ENCODE measurements at regions not wholly inside any gene's neighbourhood (a gene's known extent, or its start where the extent isn't known, plus 50 kb on each side); places are given as distances from the start of the nearest gene placed in this dataset.

DNA sequence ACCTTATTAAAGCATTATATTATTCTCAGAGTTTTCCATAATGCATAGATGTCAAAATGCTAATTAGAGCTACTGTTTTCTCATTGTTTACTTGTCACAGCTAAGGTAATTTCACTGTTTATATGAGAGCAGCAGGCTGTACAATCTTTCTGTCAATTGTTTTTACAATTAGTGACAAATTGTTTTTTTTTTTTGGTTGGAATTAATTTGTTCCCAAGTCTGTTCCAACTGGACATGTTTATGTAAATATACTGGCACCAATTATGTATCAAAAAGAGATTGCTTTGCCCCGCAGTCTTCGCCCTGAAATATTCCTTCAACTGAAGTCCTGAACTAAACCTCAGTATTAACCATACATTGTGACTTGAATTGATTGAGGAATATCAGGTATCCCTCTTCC lies 72.3 kb upstream of the GRIA4 start:
- no peak overlapping the region for H3K27ac ChIP-seq (ENCODE audit: extremely low read depth, low read depth, low read length)
- H3K4me1 ChIP-seq (ENCODE audit: control insufficient read depth, insufficient read depth, low read length), result no peaks in the 10 kb centered on the region
- ChIA-PET POLR2A (no interaction called here), CTCF (no interaction called here)
- no peaks in the 10 kb centered on the region for H3K9me3 ChIP-seq (ENCODE audit: control insufficient read depth, insufficient read depth, low read depth, low read length)
- TF ChIP-seq ZNF660 (tag by site-specific recombination; IDR thresholded peaks at IDR 0.05), result no peak
- no peak for TF ChIP-seq KLF1 (tag by site-specific recombination; IDR thresholded peaks at IDR 0.05)
- TF ChIP-seq, protein P1, sequence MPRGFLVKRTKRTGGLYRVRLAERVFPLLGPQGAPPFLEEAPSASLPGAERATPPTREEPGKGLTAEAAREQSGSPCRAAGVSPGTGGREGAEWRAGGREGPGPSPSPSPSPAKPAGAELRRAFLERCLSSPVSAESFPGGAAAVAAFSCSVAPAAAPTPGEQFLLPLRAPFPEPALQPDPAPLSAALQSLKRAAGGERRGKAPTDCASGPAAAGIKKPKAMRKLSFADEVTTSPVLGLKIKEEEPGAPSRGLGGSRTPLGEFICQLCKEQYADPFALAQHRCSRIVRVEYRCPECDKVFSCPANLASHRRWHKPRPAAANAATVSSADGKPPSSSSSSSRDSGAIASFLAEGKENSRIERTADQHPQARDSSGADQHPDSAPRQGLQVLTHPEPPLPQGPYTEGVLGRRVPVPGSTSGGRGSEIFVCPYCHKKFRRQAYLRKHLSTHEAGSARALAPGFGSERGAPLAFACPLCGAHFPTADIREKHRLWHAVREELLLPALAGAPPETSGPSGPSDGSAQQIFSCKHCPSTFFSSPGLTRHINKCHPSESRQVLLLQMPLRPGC (tag by site-specific recombination; IDR thresholded peaks at IDR 0.05), result no peak
- TF ChIP-seq, protein P2, sequence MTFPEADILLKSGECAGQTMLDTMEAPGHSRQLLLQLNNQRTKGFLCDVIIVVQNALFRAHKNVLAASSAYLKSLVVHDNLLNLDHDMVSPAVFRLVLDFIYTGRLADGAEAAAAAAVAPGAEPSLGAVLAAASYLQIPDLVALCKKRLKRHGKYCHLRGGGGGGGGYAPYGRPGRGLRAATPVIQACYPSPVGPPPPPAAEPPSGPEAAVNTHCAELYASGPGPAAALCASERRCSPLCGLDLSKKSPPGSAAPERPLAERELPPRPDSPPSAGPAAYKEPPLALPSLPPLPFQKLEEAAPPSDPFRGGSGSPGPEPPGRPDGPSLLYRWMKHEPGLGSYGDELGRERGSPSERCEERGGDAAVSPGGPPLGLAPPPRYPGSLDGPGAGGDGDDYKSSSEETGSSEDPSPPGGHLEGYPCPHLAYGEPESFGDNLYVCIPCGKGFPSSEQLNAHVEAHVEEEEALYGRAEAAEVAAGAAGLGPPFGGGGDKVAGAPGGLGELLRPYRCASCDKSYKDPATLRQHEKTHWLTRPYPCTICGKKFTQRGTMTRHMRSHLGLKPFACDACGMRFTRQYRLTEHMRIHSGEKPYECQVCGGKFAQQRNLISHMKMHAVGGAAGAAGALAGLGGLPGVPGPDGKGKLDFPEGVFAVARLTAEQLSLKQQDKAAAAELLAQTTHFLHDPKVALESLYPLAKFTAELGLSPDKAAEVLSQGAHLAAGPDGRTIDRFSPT (tag by site-specific recombination; IDR thresholded peaks at IDR 0.05), result no peak
- TF ChIP-seq ZNF549 (tag by site-specific recombination; IDR thresholded peaks at IDR 0.05), result no peak
- no peak for TF ChIP-seq ZNF350 (tag by site-specific recombination; IDR thresholded peaks at IDR 0.05)
- no peak for TF ChIP-seq ZNF792 (tag by site-specific recombination; IDR thresholded peaks at IDR 0.05)
- TF ChIP-seq ZNF274 (IDR thresholded peaks at IDR 0.05; ENCODE audit: low read length), result no peak
- no peak for TF ChIP-seq ZNF274 (tag by site-specific recombination; IDR thresholded peaks at IDR 0.05; ENCODE audit: borderline replicate concordance)
- TF ChIP-seq ZNF571 (tag by site-specific recombination; IDR thresholded peaks at IDR 0.05), result no peak
- no peak for TF ChIP-seq ZNF600 (tag by site-specific recombination; IDR thresholded peaks at IDR 0.05)
- TF ChIP-seq ZNF76 (tag by site-specific recombination; IDR thresholded peaks at IDR 0.05; ENCODE audit: borderline replicate concordance, low read depth), result no peak
- no peak for TF ChIP-seq ZNF514 (tag by site-specific recombination; IDR thresholded peaks at IDR 0.05)
- TF ChIP-seq, protein P3, sequence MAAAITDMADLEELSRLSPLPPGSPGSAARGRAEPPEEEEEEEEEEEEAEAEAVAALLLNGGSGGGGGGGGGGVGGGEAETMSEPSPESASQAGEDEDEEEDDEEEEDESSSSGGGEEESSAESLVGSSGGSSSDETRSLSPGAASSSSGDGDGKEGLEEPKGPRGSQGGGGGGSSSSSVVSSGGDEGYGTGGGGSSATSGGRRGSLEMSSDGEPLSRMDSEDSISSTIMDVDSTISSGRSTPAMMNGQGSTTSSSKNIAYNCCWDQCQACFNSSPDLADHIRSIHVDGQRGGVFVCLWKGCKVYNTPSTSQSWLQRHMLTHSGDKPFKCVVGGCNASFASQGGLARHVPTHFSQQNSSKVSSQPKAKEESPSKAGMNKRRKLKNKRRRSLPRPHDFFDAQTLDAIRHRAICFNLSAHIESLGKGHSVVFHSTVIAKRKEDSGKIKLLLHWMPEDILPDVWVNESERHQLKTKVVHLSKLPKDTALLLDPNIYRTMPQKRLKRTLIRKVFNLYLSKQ (tag by site-specific recombination; IDR thresholded peaks at IDR 0.05; ENCODE audit: borderline replicate concordance), result no peak
- no peak for TF ChIP-seq EGR2 (tag by site-specific recombination; IDR thresholded peaks at IDR 0.05; ENCODE audit: low read depth)
- no peak for TF ChIP-seq GLI4 (tag by site-specific recombination; IDR thresholded peaks at IDR 0.05)
- TF ChIP-seq ZNF416 (tag by site-specific recombination; IDR thresholded peaks at IDR 0.05), result no peak
- TF ChIP-seq, protein P4, sequence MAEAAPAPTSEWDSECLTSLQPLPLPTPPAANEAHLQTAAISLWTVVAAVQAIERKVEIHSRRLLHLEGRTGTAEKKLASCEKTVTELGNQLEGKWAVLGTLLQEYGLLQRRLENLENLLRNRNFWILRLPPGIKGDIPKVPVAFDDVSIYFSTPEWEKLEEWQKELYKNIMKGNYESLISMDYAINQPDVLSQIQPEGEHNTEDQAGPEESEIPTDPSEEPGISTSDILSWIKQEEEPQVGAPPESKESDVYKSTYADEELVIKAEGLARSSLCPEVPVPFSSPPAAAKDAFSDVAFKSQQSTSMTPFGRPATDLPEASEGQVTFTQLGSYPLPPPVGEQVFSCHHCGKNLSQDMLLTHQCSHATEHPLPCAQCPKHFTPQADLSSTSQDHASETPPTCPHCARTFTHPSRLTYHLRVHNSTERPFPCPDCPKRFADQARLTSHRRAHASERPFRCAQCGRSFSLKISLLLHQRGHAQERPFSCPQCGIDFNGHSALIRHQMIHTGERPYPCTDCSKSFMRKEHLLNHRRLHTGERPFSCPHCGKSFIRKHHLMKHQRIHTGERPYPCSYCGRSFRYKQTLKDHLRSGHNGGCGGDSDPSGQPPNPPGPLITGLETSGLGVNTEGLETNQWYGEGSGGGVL (tag by site-specific recombination; IDR thresholded peaks at IDR 0.05), result no peak
- no peak overlapping the region for H3K4me3 ChIP-seq (ENCODE audit: low read depth, low read length)
- H3K36me3 ChIP-seq (ENCODE audit: control insufficient read depth in 2 of 2, insufficient read depth in 1 of 2, low read length in 2 of 2), result no peaks in the 10 kb centered on the region

DNA sequence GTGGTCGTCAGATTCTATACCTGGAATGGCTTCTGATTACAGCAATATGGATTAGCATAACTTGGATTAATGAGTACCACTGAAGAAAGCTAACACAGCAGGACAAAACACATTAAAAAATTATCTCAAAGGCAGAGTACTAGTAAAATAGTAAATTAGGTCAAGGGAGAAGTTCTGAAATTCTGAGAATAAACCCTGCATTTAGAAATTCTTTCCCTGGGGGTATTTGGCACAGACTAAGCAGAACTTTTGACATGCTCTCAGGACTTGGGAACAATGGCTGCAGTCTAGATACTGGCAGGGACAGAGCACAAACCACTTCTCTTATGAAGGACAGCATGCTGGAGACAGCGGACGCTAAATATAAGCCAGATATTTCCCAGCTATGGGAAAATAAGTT lies 85.6 kb upstream of the GRIA4 start:
- Histone ChIP-seq H3K9me3 (ENCODE audit: control insufficient read depth, insufficient read depth, low read depth, low read length) (no peaks in the 10 kb centered on the region), H3K4me1 (ENCODE audit: control insufficient read depth, insufficient read depth, low read length) (no peaks in the 10 kb centered on the region), H3K36me3 (ENCODE audit: control insufficient read depth in 2 of 2, insufficient read depth in 1 of 2, low read length in 2 of 2) (no peaks in the 10 kb centered on the region), H3K4me3 (ENCODE audit: low read depth, low read length) (no peak overlapping the region), H3K27ac (ENCODE audit: extremely low read depth, low read depth, low read length) (no peak overlapping the region)
- ChIA-PET POLR2A (no interaction called here), CTCF (no interaction called here)
- TF ChIP-seq, protein P5, sequence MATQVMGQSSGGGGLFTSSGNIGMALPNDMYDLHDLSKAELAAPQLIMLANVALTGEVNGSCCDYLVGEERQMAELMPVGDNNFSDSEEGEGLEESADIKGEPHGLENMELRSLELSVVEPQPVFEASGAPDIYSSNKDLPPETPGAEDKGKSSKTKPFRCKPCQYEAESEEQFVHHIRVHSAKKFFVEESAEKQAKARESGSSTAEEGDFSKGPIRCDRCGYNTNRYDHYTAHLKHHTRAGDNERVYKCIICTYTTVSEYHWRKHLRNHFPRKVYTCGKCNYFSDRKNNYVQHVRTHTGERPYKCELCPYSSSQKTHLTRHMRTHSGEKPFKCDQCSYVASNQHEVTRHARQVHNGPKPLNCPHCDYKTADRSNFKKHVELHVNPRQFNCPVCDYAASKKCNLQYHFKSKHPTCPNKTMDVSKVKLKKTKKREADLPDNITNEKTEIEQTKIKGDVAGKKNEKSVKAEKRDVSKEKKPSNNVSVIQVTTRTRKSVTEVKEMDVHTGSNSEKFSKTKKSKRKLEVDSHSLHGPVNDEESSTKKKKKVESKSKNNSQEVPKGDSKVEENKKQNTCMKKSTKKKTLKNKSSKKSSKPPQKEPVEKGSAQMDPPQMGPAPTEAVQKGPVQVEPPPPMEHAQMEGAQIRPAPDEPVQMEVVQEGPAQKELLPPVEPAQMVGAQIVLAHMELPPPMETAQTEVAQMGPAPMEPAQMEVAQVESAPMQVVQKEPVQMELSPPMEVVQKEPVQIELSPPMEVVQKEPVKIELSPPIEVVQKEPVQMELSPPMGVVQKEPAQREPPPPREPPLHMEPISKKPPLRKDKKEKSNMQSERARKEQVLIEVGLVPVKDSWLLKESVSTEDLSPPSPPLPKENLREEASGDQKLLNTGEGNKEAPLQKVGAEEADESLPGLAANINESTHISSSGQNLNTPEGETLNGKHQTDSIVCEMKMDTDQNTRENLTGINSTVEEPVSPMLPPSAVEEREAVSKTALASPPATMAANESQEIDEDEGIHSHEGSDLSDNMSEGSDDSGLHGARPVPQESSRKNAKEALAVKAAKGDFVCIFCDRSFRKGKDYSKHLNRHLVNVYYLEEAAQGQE (tag by site-specific recombination; IDR thresholded peaks at IDR 0.05), result no peak
- no peak for TF ChIP-seq ZNF843 (tag by site-specific recombination; IDR thresholded peaks at IDR 0.05)
- TF ChIP-seq ZNF510 (tag by site-specific recombination; IDR thresholded peaks at IDR 0.05; ENCODE audit: insufficient replicate concordance), result no peak
- TF ChIP-seq, protein P6, sequence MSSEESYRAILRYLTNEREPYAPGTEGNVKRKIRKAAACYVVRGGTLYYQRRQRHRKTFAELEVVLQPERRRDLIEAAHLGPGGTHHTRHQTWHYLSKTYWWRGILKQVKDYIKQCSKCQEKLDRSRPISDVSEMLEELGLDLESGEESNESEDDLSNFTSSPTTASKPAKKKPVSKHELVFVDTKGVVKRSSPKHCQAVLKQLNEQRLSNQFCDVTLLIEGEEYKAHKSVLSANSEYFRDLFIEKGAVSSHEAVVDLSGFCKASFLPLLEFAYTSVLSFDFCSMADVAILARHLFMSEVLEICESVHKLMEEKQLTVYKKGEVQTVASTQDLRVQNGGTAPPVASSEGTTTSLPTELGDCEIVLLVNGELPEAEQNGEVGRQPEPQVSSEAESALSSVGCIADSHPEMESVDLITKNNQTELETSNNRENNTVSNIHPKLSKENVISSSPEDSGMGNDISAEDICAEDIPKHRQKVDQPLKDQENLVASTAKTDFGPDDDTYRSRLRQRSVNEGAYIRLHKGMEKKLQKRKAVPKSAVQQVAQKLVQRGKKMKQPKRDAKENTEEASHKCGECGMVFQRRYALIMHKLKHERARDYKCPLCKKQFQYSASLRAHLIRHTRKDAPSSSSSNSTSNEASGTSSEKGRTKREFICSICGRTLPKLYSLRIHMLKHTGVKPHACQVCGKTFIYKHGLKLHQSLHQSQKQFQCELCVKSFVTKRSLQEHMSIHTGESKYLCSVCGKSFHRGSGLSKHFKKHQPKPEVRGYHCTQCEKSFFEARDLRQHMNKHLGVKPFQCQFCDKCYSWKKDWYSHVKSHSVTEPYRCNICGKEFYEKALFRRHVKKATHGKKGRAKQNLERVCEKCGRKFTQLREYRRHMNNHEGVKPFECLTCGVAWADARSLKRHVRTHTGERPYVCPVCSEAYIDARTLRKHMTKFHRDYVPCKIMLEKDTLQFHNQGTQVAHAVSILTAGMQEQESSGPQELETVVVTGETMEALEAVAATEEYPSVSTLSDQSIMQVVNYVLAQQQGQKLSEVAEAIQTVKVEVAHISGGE (tag by site-specific recombination; conservative IDR thresholded peaks at IDR 0.05; ENCODE audit: low read depth), result no peak
